Right lobe of liver (tissue), 4 donors: ENCODE measurements at regions not wholly inside any gene's neighbourhood (a gene's known extent, or its start where the extent isn't known, plus 50 kb on each side); places are given as distances from the start of the nearest gene placed in this dataset.

Experiments used
- POLR2A ChIP-seq: fragments of 450-650 bp; IDR thresholded peaks from one replicate; pipeline ENCODE4 v1.6.1; 2017; ENCODE audit warnings: antibody characterized with exemption, mild to moderate bottlenecking
- TF ChIP-seq, protein P1 (sequence below), 4 donors: fragments of 200-600 bp in 3 of 4; fragments of 450-650 bp in 1 of 4; IDR thresholded peaks; one replicate each; pipeline versions ENCODE4 v1.5.1 to v1.8.0; 2016 to 2022; ENCODE audit warnings: antibody characterized with exemption in 4 of 4, mild to moderate bottlenecking in 2 of 4
- donor health status: DM: no; HTN: no; CAD: no.
- donor health status: DM: no; HTN: no; CAD: no.
- donor health status: DM: no; HTN: yes; CAD: no.

DNA sequence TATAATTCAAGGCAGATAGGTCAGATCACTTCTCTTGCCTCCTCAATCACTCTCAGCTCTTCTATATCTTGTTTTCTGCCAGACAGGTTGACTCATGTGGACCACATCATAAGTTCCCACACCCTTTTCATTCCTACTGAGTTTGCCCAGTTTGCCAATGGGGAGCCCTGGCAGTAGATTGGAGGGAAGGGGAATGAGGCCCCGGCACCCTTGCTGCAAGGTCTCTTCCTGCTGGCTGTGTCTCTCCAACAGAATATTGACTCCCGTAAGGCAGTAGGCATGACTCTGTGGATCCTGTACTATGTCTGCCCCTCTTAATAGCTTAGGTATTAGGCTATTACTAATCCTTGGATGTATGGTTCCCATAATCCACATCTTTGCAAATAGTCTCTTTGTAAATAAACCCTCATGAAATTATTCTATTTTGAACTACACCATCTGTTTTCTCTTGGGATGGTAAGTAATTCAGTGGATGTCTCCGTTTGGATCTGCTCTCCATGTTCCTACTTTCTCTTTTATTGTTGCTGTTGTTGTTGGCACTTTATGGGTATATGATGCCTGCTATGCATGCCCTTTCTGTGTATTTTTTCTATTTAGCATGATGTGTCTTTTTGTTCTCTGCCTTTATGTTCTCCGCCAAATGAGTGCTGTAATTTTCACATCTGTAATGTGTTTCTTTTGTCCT lies 65.5 kb upstream of the DCBLD2 start:
- TF ChIP-seq, protein P1, sequence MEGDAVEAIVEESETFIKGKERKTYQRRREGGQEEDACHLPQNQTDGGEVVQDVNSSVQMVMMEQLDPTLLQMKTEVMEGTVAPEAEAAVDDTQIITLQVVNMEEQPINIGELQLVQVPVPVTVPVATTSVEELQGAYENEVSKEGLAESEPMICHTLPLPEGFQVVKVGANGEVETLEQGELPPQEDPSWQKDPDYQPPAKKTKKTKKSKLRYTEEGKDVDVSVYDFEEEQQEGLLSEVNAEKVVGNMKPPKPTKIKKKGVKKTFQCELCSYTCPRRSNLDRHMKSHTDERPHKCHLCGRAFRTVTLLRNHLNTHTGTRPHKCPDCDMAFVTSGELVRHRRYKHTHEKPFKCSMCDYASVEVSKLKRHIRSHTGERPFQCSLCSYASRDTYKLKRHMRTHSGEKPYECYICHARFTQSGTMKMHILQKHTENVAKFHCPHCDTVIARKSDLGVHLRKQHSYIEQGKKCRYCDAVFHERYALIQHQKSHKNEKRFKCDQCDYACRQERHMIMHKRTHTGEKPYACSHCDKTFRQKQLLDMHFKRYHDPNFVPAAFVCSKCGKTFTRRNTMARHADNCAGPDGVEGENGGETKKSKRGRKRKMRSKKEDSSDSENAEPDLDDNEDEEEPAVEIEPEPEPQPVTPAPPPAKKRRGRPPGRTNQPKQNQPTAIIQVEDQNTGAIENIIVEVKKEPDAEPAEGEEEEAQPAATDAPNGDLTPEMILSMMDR (IDR thresholded peaks at IDR 0.05): no peak
- no peak for TF ChIP-seq POLR2A
